Stimulated activated CD4-positive, alpha-beta T cell treated with anti-CD3 and anti-CD28 coated beads, Interleukin-15, amount 100 ng/mL, for 48 hours (primary cell): ENCODE measurements at regions not wholly inside any gene's neighbourhood (a gene's known extent, or its start where the extent isn't known, plus 50 kb on each side); places are given as distances from the start of the nearest gene placed in this dataset.
A peak's percentile ranks its signal among the peaks of the same experiment; 100 is the strongest.

ENCODE experiments used
- DNase-seq, 2 donors: peaks; one replicate each; pipeline ENCODE4 v3.0.0-alpha.2; 2020; ENCODE audit warnings: low read depth in 2 of 2

DNA sequence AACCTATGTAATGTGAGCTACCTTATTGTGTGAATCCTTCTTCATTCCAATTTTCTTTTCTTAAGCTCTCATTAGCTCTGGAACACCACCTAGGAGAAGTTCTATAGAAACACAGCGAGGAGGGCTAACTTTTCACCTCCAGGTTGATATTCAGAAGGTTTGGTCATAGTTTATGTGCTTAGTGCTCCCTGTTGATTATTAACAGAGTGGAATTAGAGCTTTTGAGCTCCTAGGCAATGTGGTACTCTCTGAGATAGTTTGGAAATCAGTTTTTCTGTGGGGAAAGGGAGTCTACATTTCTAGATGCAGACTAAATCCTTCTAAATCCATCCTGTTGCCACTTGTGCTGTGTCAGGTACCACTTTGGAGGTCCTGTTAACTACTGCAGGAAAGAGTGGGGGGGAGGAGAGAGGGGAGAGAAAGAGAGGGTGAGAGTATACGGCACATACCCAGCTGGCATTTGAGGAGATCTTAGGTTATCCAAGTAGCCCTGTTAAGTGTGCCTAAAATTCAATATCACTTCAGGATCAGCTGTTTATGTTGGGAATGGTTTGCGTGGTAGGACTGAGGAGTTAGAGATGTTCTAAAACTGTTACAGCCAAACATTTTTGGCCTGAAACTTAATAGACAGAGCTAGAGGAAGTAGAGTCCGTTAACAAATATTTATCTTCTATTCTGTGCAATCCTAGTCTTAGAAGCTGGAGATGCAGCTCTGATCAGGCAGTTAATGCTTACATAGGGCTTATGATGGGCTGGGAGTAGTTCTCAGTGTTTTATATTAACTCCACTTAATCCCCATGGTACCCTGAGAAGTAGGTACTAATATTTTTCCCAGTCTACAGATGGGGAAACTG lies 117.5 kb upstream of the PROK2 start:
- DNase-seq: no peak

DNA sequence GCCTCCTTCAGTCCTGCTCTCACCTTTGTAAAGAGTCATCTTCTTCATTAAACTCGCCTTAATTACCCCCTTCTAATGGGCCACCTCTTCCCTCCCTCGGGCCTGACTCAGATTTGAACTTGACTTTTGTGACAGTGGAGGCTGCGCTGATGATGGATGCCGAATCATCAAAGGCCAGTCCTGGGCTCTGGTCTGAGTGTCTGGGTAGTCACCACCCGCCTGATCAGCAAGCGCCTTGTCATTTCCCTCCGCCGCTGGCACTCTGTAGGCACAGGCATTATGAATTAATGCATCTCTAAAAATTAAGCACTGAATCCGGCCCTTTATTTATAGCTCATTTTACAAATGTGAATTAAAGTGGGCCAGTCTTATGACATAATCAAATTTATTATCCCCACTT lies 116.7 kb upstream of the PROK2 start:
- DNase-seq: no peak

DNA sequence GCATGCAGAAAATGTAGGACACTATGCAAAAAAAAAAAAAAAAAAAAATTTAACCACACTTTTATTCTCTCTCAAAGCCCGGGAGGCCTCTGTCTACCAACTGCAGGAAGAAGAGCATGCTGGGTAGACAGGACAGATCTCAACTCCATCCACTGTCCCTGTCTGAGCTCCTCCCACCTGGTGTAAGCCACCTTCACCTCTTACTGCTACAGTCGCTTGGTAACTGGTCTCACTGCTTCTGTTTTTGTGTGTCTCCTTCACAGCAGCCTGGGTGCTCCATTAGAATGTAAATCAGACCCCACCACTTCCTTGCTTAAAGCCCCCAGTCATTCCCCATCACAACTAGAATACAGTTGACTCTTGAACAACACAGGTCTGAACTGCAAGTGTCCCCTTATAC lies 115.1 kb upstream of the PROK2 start:
- no peak for DNase-seq

DNA sequence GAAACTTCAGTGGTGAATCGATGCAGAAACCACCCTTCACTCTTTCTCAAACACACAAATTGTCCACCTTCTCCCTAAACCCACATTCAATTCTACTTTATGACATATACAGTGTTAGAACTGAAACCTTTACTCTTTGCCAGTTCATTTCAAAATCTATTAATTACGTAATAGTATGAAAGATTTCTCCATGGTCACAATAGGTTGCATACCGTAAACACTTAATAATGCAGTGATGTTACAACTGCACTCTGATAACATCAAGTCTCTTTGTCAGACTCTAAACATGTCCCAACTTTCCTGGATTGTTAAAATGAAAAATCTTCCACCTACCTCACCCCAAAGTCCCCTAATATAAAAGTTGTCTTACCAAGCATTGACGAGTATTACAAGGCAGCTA lies 111.8 kb upstream of the PROK2 start:
- no peak for DNase-seq

DNA sequence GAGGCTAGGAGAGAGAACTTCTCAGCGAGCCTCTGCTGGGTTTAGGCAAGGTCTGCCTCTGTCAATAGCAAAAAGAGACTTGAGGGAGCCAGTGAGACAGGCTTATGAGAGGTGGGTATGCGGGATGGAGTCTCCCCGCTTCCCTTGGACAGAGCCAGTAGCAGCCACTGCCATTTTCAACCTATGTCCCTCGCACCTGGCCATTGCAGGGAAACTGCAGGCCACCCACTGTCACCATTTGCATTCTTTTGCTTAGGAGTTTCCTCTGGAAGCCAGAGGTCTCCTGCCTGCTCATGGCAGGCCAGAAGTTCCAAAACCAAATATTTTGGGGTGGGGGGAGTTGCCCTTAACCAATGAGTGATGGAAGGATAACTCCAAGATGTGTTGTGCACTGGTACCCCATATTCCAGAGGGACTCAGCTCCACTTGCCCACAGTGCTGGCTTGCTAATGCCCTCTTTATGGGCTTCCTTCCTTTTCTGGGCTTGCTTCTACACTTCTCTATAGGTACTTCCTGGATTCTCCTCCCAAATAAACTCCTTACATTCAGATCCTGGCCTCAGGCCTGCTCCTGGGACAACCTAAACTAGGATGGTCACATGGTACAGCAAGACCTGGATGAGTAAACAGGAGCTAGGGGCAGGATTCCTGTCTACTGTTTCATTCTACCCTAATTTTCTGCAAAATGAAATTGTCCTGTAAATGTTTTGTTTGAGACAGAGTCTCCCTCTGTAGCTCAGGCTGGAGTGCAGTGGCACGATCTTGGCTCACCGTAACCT lies 108.9 kb upstream of the PROK2 start:
- no peak for DNase-seq

DNA sequence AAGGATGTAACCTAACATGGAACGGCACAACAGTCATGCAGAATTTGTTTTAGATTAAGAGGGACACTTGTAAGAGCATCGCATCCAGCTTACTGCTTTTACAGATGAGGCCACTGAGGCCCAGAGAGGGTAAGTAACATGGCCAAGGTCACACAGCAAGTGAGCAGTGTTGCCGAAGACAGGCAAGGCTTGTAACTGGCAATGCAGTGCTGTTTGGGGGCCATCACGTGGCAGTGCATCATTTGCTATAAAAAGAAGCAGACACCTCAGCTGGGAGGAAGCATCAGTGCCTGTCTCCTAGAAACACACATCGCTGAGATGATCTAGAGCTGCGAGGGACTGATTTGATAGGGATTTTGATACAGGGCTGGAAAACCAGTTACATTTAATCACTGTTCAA lies 108.2 kb upstream of the PROK2 start:
- DNase-seq: no peak

DNA sequence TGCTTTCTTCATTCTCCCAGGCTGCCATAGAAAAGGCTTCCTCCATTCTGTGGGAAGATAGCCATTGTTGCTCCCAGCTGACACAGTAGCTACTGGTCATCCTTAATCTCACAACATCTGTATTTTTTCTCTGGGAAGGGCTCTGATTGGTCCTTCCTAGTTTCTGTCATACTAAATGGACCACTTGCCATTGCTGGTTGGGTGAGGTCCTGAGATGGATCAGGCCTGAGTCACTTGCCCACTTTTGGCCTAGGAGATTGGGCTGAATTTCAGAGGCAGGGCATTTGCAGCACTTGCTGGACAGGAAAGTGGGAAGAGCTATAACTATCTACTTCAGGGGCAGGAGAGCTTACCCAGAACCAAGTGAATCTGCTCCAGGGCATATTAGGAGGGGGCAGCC lies 106.5 kb upstream of the PROK2 start:
- DNase-seq: no peak

DNA sequence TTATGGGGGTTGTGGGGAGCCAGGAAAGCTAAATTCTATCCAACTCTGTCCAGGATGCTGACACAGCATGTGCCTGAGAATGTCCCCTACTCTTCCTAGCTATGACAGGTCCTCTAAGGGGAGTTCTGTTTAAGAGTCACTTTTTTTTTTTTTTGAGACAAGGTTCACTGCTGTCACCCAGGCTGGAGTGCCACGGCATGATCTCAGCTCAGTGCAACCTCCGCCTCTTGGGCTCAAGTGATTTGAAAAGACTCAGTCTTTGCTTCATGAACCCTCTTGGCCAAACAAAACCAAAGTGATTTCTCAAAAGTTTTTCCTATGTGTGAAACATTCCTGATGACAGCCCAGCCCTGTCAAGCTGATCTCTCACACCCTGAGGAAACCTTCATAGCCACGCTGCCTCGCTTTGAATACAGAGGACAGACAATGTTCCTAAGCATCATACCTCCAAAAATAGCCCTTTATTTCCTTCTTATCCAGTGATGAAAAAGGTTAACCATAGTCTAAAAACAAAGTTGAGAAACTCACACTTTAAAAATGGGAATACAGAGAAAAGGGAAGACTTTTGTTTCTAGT lies 105.5 kb upstream of the PROK2 start:
- no peak for DNase-seq

DNA sequence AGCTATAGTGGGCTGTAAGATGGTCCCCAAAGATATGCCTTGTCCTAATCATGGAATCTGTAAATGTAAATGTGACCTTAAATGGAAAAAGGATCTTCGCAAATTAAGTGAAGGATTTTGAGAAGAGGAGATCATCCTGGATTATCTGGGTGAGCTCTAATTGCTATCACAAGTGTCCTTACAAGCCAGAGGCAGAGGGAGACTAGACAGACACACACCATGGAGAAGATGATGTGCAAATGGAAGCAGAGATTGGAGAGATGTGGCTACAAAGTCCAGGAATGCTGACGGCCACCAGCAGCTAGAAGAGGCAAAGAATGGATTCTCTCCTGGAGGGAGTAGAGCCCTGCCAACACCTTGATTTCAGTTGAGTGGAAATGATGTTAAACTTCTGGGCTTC lies 102.3 kb upstream of the PROK2 start:
- DNase-seq: no peak

DNA sequence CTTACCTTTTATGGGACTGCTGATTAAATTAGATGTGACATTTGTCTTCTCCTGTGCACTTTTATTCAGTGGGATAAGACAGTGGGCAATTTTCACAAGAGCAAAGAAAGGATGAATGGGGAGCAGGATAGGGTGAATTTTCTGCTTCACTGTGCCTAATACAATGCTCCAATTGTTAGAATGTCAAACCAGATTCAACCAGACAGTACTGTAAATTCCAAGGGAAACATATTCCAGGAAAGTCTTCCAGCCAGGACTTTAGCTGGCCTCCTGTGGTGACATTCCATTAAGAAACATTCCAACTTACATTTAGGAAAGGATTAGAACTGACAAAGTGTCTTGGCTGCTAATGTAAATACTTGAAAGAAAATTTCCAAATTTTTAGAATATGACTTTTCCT lies 100.1 kb upstream of the PROK2 start:
- no peak for DNase-seq

DNA sequence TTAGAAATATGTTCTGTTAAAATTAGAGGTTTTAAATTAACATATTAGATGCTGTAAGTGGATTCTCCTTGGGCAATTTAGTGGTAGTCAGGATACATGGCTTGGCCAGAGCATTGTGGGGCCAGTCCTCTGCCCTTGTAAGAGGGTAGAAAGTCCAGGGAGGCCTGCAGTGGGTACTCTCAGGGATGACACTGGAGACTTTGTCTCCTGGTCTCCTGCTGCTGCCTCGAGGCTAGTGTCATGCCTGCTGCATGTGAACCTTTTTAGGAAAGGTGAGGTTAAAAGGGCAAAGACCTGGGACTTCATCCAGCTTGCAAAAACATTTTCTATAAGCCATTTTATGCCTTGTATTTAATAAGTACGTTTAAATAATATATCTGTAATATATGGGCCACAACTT lies 96.8 kb upstream of the PROK2 start:
- DNase-seq: no peak

DNA sequence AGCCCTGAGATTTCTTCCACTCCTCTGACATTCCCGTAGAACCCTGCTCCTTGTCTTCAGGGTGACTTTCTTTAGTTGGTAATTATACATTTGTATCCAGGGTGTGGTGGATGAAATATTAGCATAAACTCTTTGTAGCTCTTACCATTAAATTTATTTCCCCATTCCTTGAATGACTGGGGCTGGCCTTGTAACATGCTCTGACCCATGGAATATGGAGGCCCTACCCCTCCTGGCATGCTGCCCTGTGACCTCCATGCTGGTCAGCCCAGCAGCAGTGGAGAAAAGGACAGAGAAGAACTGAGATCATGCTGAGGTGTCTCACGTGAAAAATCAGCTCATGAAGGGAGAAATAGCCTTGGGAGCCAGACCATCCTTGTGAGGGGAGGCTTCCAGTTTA lies 96.1 kb upstream of the PROK2 start:
- no peak for DNase-seq

DNA sequence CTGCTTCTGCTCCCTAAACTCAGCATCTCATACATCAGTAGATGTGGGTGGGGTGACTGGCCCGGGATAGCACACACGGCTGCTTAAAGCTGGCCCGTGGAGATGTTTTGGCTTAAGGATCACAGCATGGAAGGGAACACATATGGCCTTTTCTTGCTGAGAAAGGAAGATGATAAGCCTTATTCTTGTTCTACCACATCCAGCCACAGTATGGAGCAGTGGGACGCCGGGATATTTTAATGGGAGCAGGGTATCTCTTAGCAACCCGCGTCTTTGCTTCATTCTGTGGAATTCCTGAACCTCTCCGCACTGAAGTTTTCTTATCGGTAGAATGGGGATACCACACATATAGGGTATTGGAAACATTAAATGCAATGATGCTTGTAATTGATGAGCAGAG lies 94.1 kb upstream of the PROK2 start:
- DNase-seq: no peak

DNA sequence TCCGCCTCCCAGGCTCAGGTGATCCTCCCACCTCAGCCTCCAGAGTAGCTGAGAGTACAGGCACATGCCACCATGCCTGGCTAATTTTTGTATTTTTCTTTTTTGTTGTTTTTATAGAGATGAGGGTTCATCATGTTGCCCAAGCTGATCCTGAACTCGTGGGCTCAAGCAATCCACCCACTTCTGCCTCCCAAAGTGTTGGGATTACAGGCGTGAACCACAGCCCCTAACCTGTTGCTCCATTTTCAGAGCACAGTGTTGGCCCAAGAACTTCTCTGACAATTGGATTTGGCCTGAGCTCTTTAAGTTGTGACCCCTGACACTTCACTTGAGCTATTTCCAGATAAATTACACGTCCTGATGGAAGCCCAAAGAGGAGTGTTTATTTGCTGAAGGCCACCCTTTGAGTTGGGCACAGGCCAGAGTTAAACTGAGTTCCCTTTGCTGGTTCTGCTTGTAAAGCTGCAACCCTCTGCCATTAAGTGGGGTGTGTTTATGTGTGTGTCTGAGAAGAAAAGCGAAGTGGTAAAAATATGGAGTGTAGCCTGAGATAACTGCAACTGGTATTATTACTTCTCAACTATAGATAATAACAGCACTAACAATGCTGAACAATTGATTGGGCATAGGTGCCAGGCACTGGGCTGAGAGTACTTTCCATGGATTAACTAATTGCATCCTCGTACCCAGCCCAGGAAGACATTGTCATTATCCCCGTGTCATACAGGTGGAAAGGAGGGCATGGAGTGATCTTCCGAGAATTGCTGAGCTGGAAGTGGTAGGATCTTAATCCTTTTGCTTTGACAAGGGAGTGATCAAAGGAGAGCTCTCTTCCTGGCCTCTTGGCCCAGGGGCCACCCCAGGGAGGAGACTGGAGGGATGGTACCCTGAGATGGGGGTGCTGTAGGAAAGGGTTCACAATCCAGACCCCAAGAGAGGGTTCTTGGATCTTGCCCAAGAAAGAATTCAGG lies 91.5 kb upstream of the PROK2 start:
- DNase-seq: no peak

DNA sequence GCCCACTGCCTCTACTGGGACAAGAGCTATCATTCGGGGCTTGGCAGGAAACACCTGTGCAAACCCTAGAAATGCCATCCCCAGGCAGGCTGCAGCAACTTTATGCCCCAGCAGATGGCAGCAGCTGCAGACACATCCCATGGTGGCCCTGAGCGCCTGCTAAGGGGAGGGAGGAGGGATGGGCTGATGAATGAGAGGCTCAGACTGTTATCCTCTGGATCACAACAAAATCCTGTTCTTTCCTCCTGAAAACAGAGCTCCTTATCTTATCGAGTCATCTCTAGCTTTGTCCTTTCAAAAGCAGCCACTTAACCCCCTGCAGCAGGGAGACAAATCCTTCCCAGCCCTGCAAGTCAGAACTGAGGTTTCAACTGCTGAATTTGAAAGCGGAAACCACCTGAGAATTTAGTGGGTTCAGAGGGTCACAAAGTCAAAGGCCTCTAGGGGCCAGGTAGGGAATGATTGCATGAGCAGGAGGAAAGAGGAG lies 90.6 kb upstream of the PROK2 start:
- peak; percentile 62 to 76 for DNase-seq

DNA sequence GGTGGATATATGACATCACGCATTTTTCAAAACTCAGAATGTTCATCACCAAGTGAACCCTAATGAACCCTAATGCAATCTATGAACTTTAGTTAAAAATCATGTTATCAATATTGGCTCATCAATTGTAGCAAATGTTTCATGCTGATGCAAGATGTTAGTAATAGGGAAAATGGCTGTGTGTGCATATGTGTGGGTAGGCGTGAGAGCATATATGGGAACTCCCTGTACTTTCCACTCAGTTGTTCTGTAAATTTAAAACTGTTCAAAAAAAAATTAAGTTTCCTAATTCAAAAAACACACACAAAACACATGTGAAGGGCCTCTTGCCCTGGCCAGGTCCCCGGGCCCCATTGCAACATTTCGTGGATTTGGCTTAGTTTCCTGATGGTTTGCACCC lies 89.7 kb upstream of the PROK2 start:
- DNase-seq: no peak

DNA sequence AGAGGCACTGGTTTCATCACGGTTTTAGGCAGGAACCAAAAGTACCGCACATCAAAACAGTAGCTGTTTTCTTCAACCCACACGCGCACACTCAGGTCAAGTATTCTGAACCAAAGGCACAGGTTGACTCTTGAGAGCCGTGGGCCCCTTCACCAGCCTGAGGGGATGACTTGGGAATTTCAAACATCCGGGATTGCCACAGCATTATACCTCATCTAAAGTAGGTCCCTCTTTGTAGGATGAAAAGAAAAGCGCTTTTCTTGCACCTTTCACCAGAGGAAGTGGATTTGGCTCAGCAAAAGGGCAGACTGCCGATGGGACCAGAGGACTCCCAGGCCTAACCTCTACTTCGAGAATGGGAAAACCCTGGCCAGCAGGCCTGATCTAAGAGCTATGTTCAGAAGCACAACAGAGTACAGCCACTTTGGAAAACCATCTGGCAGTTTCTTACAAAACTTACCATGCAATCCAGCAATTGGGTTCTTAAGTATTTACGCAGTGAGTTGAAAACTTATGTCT lies 88.2 kb upstream of the PROK2 start:
- DNase-seq: no peak

DNA sequence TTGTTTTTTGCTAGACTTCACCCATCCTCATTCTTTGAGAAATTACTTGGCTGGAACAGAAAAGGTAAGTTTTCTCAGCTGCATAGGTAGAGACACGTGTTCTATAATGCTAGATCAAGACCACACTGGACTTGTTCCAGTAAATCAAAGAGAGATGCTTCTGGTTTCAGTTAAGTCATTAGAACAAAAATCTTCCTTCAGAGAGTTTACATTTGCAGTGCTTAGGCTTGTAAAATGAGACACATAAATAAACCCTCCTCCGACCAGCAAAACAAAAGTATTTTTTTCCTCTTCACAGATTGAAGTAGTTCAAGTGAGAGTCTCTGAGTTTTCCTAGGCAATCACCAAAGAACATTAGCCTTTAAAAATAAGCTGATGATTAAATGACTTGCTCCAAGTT lies 87.3 kb upstream of the PROK2 start:
- DNase-seq: no peak

DNA sequence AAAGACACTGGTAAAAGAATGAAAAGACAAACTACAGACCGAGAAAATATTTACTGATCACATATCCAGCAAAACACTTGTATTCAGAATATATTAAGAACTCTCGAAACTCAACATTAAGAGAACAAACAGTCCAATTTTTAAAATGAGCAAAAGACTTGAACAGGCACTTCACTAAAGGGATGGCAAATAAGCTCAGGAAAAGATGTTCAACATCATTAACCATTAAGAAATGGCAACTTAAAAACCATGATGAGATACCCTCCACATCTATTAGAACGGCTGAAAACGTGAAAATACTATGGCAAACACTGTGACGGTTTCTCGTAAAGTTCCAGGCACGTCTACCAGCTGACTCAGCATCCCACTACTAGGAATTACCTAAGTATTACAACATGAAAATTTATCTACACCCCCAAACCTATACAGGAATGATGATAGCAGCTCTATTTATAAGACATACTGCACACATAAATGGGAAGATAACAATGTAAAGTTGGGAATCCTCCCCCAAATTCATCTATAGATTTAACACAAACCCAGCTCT lies 86.1 kb upstream of the PROK2 start:
- DNase-seq: no peak

DNA sequence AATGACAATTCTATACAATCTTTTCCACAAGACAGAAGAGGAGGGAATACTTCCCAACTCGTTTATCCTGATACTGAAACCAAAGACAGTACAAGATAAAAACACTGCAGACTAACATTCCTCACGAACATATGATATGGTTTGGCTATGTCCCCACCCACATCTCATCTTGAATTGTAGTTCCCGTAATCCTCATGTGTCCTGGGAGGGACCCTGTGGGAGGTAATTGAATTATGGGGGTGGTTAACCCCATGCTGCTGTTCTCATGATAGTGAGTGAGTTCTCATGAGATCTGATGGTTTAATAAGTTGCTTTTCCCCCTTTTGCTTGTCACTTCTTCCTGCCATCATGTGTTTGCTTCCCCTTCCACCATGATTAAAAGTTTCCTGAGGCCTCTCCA lies 83.9 kb upstream of the PROK2 start:
- DNase-seq: no peak

DNA sequence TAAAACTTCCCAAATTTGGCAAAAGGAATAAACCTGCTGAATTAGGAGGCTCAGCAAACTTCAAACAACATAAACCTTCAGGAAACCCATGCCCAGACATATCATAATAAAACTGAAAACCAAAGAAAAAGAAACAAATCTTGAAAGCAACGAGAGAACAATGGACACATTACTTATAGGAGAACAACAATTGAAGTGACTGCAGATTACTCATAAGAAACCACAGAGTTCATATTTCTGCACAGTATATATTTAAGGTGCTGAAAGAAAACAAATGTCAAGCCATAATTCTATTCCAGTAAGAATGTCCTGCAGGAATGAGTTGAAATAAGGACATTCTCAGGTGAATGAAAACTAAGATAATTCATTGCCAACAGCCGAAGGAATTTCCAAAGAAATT lies 80.8 kb upstream of the PROK2 start:
- no peak for DNase-seq
